Mesodermal cell (in vitro differentiated cells): ENCODE measurements at regions not wholly inside any gene's neighbourhood (a gene's known extent, or its start where the extent isn't known, plus 50 kb on each side); places are given as distances from the start of the nearest gene placed in this dataset.

Experiments used
- H3K27ac ChIP-seq: 2 replicates; pipeline ENCODE4 v1.7.0; 2013; ENCODE audit warnings: mild to moderate bottlenecking, low read depth, low read length, moderate library complexity; ENCODE audit not compliant: severe bottlenecking
- H3K36me3 ChIP-seq: 2 replicates; pipeline ENCODE4 v1.7.1; 2013; ENCODE audit warnings: mild to moderate bottlenecking, low read length, moderate library complexity; ENCODE audit not compliant: control insufficient read depth, insufficient read depth
- H3K4me1 ChIP-seq: one replicate; pipeline ENCODE4 v1.7.1; 2013; ENCODE audit warnings: mild to moderate bottlenecking, low read length; ENCODE audit not compliant: insufficient read depth, control insufficient read depth, poor library complexity, severe bottlenecking
- H3K4me3 ChIP-seq: 2 replicates; pipeline ENCODE4 v1.7.0; 2013; ENCODE audit warnings: low read length, control low read depth, mild to moderate bottlenecking; ENCODE audit not compliant: insufficient read depth, poor library complexity, severe bottlenecking; ENCODE audit errors: extremely low read depth
- H3K9me3 ChIP-seq: 2 replicates; pipeline ENCODE4 v1.7.1; 2013; ENCODE audit warnings: mild to moderate bottlenecking, low read length, moderate library complexity; ENCODE audit not compliant: control insufficient read depth
- WGBS, 2 experiments: methylation state at CpG; one replicate each; pipeline ENCODE4 v1.1.5; 2013; ENCODE audit warnings: missing lambda C conversion rate in 2 of 2; ENCODE audit not compliant: insufficient coverage in 2 of 2; 5-methylcytosine and 5-hydroxymethylcytosine counted together

DNA sequence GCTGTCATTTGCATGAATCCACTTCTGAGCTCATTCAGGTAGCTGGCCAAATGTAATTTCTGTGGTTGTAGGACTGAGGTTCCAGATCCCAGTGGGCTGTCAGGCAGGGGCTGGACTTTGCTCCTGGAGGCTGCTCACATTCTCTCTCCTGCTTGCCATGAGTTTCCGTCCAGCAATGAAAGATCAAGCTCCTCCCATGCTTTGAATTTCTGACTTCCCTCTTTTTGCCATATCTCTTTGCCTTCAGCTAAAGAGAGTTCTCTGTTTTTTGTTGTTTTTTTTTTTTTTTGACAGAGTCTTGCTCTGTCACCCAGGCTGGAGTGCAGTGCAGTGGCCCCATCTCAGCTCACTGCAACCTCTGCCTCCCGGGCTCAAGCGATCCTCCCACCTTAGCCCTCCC lies 76.9 kb downstream of the ING1 start:
- Histone ChIP-seq H3K9me3 (peaks cover 22% of the 10 kb centered on the region), H3K27ac (no peak overlapping the region), H3K36me3 (no peaks in the 10 kb centered on the region), H3K4me3 (no peak overlapping the region), H3K4me1 (no peaks in the 10 kb centered on the region)
- WGBS, 2 experiments: 73 to 88% methylated on average over 1 to 3 of the region's 3 CpGs

DNA sequence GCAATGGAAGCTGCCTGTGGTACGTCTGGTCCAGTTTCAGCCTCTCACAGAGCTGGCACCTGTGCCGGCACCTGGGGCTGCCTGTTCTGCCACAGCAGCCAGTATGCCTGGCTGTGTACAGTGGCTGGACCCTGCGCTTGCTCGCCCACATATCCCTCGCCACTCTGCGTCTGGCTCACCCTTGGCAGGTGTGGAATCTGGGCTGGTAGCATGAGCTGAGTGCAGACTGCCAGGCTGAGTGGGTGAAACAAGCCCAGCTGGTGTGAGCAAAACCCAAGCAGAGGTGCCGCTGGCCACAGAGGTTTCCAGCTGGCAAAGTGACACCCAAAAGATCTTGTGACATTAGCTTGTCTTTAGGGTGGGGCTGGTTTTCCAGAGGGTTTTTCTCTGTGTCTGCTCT lies 80.7 kb downstream of the ING1 start:
- no peak overlapping the region for H3K27ac ChIP-seq
- H3K4me3 ChIP-seq: no peak overlapping the region
- WGBS, 2 experiments: 85 to 90% methylated on average over 7 of the region's 7 CpGs
- no peaks in the 10 kb centered on the region for H3K36me3 ChIP-seq
- peaks cover 22% of the 10 kb centered on the region for H3K9me3 ChIP-seq
- no peaks in the 10 kb centered on the region for H3K4me1 ChIP-seq

DNA sequence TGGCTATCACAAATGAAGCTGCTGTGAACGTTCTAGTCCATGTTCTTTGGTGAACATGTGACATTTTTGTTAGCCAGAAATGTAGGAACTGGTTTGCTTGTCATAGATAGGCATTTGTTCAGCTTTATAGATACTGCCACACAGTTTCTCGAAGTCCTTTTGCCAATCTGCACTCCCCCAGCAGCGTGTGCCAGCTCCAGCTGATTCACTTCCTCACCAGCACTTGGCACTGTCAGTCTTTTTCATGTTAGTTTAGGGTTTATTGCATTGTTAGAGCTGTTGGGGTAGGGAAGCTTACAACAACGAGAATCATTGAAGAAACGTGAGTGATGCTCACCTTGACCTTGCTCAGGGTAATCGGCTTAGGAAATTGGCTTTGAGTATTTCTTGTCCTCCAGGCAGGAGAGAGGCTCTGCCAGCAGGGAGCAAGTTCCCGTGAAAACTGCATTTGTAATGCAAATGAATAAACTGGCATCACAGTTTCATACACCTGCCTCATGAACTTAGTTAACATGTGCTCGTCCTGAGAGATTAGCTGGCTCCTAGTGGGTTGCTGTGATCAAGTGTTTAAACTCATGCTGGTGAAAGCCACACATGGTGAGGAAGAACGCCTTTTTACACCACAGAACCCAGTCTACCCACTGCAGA lies 83.9 kb downstream of the ING1 start:
- no peak overlapping the region for H3K4me3 ChIP-seq
- 50 to 55% methylated on average over 4 to 6 of the region's 9 CpGs for WGBS, 2 experiments
- H3K27ac ChIP-seq: no peak overlapping the region
- H3K4me1 ChIP-seq: no peaks in the 10 kb centered on the region
- no peaks in the 10 kb centered on the region for H3K36me3 ChIP-seq
- H3K9me3 ChIP-seq: peaks cover 19% of the 10 kb centered on the region

DNA sequence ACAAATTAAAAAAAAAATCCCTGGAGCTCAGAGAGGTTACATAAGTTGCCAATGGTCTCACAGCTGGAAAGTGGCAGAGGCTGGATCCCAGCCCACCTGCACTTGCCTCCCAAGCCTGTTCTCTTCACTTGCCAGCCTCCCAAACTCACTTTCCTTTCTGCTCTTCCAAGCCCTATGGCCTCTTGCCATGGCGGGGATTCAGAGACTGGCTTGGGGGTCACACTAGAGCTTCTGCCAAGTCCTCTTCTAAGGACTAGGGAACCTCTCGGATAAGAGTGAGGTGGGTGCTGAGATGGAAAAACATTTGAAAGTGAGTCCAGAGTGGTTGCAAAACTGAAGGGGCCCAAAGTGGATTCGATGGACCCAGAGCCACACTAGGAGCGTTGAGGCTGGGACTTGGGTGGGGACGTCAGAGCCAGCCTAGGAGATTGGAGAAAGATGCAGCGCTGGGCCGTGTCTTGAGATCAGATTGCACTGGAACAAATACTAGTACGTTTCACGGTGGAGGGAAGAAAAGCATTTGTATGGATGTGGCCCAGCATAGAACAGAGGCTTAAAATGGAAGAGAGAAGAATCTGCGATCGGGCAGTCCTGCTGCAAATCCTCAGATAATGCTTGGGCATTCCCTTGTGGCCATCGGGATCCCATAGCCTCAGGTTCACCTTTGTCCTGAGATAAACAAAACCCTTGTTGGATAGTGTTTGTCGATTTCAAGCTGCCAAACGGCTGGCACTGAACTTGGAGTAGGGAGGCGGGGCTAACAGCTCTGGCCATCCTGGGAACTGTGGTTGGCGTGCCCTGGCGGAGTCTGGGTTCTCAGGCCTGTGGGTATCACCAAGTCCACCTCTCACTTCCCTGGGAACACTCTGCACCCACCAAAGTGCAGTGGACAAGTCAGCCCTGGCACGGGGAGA lies 84.8 kb downstream of the ING1 start:
- H3K4me1 ChIP-seq: no peaks in the 10 kb centered on the region
- 82 to 88% methylated on average over 15 to 17 of the region's 18 CpGs for WGBS, 2 experiments
- H3K9me3 ChIP-seq: peaks cover 11% of the 10 kb centered on the region
- no peak overlapping the region for H3K4me3 ChIP-seq
- no peak overlapping the region for H3K27ac ChIP-seq
- H3K36me3 ChIP-seq: no peaks in the 10 kb centered on the region

DNA sequence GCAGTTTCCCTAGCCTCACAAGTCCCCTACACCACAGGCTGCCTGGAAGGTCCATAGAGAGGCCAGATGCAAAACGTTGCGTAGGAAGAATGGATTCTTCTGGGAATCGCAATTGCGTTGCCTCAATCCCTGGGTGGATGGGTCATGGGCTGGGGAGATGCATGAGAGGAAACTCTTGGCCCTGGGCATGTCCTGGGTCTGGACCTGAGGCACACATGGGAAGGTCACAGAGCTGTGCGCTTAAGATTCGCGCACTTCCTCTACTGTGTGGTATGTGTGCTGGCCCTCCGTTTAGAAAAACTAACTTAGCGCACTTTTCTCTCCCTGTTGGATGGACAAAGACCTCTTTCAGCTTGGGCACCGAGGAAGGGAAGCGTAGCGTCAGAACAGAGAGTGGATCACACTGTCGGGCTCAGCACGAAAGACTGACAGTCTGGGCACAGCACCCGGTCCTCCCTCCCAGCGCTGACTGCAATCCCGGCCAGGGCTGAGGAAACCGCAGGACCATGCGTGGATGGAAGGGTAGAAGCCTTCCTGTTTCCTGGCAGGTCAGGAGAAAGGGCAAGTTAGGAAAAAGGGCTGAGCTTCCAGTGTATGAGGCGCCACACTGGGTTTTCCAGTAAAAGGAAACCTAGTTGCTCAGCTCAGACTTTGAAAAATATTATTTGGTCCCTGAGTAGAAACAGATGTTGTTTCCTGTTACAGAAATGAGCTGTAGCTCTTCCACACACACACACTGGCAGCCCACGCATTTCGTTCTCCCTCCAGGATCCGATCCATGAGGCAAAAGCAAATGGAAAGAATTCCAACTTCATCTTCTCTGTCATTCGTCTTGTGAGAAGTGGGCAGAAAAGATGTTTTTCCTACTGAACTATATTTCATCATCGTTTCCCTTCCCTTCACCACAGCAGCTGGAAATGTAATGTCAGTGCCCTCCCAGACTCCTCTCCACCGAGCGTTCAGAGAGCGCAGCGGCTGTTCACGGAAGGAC lies 86.0 kb downstream of the ING1 start:
- no peaks in the 10 kb centered on the region for H3K4me1 ChIP-seq
- H3K9me3 ChIP-seq: no peaks in the 10 kb centered on the region
- peak overlapping the region; percentile 45 for H3K27ac ChIP-seq
- no peaks in the 10 kb centered on the region for H3K36me3 ChIP-seq
- H3K4me3 ChIP-seq: no peak overlapping the region
- 89 to 91% methylated on average over 22 to 27 of the region's 30 CpGs for WGBS, 2 experiments

DNA sequence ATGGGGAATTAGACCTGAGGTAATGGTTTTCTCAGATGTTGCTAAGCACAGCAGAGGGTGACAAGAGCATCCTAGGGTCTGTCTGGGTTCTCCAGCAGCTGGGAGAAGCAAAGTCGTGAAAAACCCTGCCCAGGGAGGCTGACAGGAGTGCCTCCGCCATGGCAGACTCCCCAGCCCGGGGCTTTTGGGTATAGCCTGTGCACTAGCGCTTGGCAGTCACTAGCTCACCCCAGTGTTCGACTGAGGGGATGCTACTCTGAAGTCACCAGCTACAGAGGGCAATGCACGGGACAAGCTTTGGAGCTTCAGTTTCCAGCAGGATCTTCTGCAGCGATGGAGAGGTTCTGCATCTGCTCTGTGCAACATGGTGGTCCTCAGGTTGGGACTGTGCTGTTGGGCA lies 87.5 kb downstream of the ING1 start:
- WGBS, 2 experiments: 75 to 79% methylated on average over 7 of the region's 7 CpGs
- Histone ChIP-seq H3K9me3 (no peaks in the 10 kb centered on the region), H3K4me3 (no peak overlapping the region), H3K4me1 (no peaks in the 10 kb centered on the region), H3K27ac (no peak overlapping the region), H3K36me3 (no peaks in the 10 kb centered on the region)

DNA sequence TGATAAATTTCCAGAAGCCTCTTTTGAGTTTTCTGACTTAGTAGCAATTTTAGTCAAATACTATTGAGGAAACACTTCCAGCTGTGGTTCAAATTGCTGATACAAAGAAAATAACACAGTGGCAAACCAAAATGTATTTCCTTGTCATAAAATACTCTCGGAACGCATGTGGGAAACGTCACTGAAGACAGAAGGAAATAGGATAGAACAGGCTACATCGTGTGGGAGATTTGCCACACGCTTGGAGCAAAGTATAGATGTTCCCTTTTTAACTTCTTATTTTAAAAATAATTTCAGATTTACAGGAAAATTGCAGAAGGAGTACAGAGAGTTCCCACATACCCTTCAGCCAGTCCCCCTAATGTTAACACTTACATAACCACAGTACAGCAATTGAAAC lies 88.8 kb downstream of the ING1 start:
- Histone ChIP-seq H3K27ac (no peak overlapping the region), H3K4me3 (no peak overlapping the region), H3K36me3 (no peaks in the 10 kb centered on the region), H3K9me3 (no peaks in the 10 kb centered on the region), H3K4me1 (no peaks in the 10 kb centered on the region)
- 80 to 93% methylated on average over 1 to 3 of the region's 5 CpGs for WGBS, 2 experiments

DNA sequence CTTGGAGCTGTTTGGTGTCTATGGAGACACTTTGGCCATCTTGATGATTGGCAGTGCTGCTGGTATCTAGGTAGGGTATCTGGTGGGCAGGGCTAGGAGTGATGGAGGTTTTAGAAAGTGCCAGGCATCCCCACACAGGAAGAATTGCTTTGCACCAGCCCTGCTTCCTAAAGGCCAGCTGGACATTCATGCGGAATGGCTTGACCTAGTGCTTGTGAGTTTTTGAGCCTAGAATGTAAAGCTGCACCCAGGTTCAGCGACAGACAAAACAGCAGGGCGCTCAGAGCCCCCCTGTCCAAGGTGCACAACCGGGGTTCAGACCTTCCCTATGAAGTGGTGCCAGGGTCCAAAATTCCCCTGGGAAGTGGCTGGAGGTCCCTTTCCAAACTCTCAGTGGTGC lies 93.1 kb downstream of the ING1 start:
- WGBS, 2 experiments: 95 to 100% methylated on average over 3 to 4 of the region's 4 CpGs
- H3K27ac ChIP-seq: no peak overlapping the region

DNA sequence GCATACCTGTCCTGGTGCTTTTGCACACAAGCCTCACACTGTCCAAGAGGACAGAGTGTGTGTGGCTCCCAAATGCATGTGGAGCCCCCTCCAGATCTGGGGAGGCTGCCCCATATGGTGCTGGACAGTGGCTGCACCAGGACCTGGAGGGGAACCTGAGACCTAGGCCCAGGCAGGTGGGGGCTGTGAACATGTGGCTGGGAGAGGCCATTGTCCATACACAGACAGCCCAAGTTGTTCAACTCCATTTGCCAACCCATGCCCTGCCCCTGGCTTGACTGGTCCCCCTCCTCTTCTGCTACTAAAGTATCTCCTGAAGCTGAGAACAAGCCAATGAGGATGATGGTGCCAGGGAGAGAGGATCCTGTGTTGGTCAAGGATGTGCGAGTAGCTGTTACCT lies 94.0 kb downstream of the ING1 start:
- H3K36me3 ChIP-seq: no peaks in the 10 kb centered on the region
- no peak overlapping the region for H3K4me3 ChIP-seq
- 88 to 100% methylated on average over 1 of the region's 1 CpG for WGBS, 2 experiments
- H3K9me3 ChIP-seq: no peaks in the 10 kb centered on the region
- H3K27ac ChIP-seq: no peak overlapping the region
- H3K4me1 ChIP-seq: no peaks in the 10 kb centered on the region

More for the DNA sequence above, 93.1 kb downstream of the ING1 start:
- no peak overlapping the region for H3K4me3 ChIP-seq
- H3K4me1 ChIP-seq: no peaks in the 10 kb centered on the region
- H3K9me3 ChIP-seq: no peaks in the 10 kb centered on the region
- H3K36me3 ChIP-seq: no peaks in the 10 kb centered on the region

DNA sequence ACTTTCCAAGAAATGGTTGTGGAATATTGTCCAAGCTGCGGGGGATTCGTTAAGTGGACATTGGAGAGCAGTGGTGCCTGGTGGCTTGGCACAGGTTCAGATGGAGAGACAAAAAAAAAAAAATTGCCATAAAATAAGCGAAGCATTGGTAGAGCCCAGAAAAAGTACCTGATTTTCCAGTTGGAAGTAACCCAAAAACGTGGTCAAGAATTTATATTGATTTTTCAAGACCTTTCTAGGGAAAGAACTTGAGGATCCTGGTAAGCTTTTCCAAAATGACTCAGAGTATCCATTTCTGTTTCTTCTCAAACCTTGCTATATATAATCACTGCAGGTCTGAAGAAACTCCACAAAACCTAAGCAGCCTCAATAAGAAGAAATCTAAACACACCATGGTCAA lies 94.6 kb downstream of the ING1 start:
- WGBS, 2 experiments: 89 to 92% methylated on average over 3 to 4 of the region's 4 CpGs
- Histone ChIP-seq H3K4me3 (no peak overlapping the region), H3K27ac (no peak overlapping the region), H3K4me1 (no peaks in the 10 kb centered on the region), H3K9me3 (no peaks in the 10 kb centered on the region), H3K36me3 (no peaks in the 10 kb centered on the region)
